ENCODE measurements at regions not wholly inside any gene's neighbourhood (a gene's known extent, or its start where the extent isn't known, plus 50 kb on each side); places are given as distances from the start of the nearest gene placed in this dataset.

DNA sequence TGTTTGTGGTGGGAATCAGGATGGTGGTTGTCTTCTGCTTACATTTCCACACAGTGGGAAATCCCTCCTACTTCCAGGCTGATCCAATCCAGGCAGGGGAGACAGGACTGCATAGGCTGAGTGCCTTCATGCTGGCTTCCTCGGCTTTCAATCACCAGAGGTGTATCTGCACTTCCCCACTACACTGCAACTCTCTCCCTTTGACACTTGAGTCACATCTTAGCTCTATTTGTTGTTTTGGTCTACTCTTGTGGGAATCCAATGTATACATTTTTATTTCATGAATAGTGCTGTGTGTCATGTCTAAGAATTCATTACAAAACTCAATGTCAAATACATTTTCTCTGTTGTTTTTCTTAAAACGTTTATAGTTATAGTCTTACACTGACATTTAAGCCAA, 735.6 kb downstream of the XPNPEP1 start:
- no peaks in the 10 kb centered on the region for H3K4me1 ChIP-seq
- WGBS, 2 donors = 19 to 23% methylated on average over 2 of the region's 2 CpGs
- DNase-seq (no peak), ATAC-seq (ENCODE audit: low FRiP score in 2 of 2) (no peak)
- peaks cover 0 to 21% (median 15%) of the 10 kb centered on the region in 4 donors for H3K9me3 ChIP-seq
- H3K36me3 ChIP-seq = no peaks in the 10 kb centered on the region
- H3K4me3 ChIP-seq = no peak overlapping the region
- no peak overlapping the region for H3K27ac ChIP-seq
- no peaks in the 10 kb centered on the region for H3K27me3 ChIP-seq
- no peak for TF ChIP-seq POLR2AphosphoS5 (IDR thresholded peaks at IDR 0.05)
- TF ChIP-seq POLR2A (IDR thresholded peaks at IDR 0.05) = no peak
- TF ChIP-seq, protein P1, sequence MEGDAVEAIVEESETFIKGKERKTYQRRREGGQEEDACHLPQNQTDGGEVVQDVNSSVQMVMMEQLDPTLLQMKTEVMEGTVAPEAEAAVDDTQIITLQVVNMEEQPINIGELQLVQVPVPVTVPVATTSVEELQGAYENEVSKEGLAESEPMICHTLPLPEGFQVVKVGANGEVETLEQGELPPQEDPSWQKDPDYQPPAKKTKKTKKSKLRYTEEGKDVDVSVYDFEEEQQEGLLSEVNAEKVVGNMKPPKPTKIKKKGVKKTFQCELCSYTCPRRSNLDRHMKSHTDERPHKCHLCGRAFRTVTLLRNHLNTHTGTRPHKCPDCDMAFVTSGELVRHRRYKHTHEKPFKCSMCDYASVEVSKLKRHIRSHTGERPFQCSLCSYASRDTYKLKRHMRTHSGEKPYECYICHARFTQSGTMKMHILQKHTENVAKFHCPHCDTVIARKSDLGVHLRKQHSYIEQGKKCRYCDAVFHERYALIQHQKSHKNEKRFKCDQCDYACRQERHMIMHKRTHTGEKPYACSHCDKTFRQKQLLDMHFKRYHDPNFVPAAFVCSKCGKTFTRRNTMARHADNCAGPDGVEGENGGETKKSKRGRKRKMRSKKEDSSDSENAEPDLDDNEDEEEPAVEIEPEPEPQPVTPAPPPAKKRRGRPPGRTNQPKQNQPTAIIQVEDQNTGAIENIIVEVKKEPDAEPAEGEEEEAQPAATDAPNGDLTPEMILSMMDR (IDR thresholded peaks at IDR 0.05) = no peak
- TF ChIP-seq EP300 (IDR thresholded peaks at IDR 0.05) = no peak

DNA sequence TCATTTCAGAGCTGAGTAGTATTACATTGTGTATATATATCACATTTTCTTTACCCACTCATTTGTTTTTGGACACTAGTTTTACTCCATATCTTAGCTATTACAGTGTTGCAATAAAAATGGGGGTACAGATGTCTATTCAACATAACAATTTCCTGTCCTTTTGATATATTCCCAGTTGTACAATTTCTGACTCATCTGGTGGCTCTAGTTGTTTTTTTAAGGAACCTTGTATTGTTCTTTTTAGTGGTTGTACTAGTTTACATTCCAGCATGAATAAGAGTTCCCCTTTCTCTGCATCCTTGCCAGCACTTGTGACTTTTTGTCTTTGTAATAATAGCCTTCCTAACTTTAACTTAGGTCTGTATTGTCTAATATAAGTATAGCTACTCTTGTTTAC, 739.9 kb downstream of the XPNPEP1 start:
- TF ChIP-seq, protein P1 (IDR thresholded peaks at IDR 0.05) = no peak
- TF ChIP-seq POLR2AphosphoS5 (IDR thresholded peaks at IDR 0.05) (no peak), EP300 (IDR thresholded peaks at IDR 0.05) (no peak), POLR2A (IDR thresholded peaks at IDR 0.05) (no peak)
- no peak overlapping the region for H3K27ac ChIP-seq
- ATAC-seq (ENCODE audit: low FRiP score in 2 of 2) (no peak), DNase-seq (no peak)
- no peak overlapping the region for H3K4me3 ChIP-seq
- peaks cover 0 to 17% (median 12%) of the 10 kb centered on the region in 4 donors for H3K9me3 ChIP-seq
- no peaks in the 10 kb centered on the region for H3K27me3 ChIP-seq
- no peaks in the 10 kb centered on the region for H3K4me1 ChIP-seq
- no peaks in the 10 kb centered on the region for H3K36me3 ChIP-seq

DNA sequence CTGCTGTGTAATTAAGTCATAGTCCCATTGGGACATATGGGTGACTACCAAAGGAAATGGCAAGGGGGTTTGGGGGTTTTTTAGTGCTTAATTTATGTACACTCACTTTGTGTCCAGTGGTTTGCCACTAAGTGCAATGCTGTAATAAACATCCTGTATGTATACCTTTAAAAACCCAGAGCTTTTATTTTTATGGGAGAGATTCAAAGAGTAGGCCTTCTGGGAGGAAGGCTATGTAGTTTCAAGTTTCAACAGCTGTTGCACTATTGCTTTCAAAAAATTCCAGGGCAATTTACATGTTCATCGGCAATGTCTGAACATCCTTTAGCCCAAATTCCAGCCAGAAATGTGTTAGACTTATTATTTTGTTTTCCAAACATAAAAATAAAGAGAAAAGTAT, 744.7 kb downstream of the XPNPEP1 start:
- WGBS, 2 donors = 71 to 78% methylated on average over 1 of the region's 1 CpG
- H3K4me1 ChIP-seq = no peaks in the 10 kb centered on the region
- H3K27ac ChIP-seq = no peak overlapping the region
- H3K27me3 ChIP-seq = no peaks in the 10 kb centered on the region
- no peaks in the 10 kb centered on the region for H3K9me3 ChIP-seq
- H3K36me3 ChIP-seq = no peaks in the 10 kb centered on the region
- no peak for TF ChIP-seq EP300 (IDR thresholded peaks at IDR 0.05)
- no peak for TF ChIP-seq POLR2A (IDR thresholded peaks at IDR 0.05)
- TF ChIP-seq, protein P1 (IDR thresholded peaks at IDR 0.05) = no peak
- no peak for TF ChIP-seq POLR2AphosphoS5 (IDR thresholded peaks at IDR 0.05)
- DNase-seq (no peak), ATAC-seq (ENCODE audit: low FRiP score in 2 of 2) (no peak)
- H3K4me3 ChIP-seq = no peak overlapping the region

DNA sequence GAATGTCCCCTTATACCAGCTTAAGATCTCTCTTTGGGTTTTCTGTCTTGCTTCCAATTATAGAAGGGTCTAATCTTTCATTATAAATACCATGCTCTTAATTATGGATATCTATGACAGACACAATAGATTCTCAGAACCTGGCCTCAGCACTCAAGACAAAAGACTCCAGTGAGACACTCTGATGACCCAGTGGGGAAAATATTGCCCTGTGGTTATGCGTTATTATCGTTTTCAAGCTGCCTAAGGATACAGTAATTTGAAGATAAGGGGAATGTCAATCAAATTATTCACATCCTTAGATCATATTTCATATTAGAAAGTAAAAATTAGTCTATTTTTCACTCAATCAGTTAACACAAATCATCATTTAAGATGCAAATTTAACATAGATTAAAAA, 748.8 kb downstream of the XPNPEP1 start:
- WGBS, 2 donors = 77 to 87% methylated on average over 2 of the region's 2 CpGs
- no peaks in the 10 kb centered on the region for H3K36me3 ChIP-seq
- TF ChIP-seq POLR2A (IDR thresholded peaks at IDR 0.05) = no peak
- TF ChIP-seq EP300 (IDR thresholded peaks at IDR 0.05) = no peak
- TF ChIP-seq, protein P1 (IDR thresholded peaks at IDR 0.05) = no peak
- no peak for TF ChIP-seq POLR2AphosphoS5 (IDR thresholded peaks at IDR 0.05)
- no peaks in the 10 kb centered on the region for H3K4me1 ChIP-seq
- no peak for ATAC-seq (ENCODE audit: low FRiP score in 2 of 2)
- no peak for DNase-seq
- no peak overlapping the region for H3K4me3 ChIP-seq
- H3K27me3 ChIP-seq = no peaks in the 10 kb centered on the region
- no peak overlapping the region for H3K27ac ChIP-seq
- H3K9me3 ChIP-seq = no peaks in the 10 kb centered on the region

DNA sequence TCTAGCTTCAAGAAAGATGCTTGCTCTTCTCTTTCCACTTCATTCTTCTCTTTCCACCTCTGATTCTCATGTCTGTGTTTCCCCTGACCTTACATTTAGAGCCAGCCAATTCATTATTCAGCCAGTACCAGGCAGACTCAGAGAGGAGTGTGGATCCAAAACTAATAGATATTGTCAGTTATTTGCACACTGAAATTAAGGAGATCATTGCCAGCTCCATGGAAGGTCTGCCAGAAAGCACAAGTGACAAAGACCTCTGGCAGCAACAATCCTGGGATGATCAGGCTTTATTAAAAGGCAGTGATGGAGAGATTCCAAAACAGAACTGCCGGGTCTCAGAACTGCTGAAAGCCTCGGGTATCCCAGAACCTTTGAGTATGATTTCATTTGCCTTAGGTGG, 749.4 kb downstream of the XPNPEP1 start:
- TF ChIP-seq POLR2A (IDR thresholded peaks at IDR 0.05) (no peak), POLR2AphosphoS5 (IDR thresholded peaks at IDR 0.05) (no peak), EP300 (IDR thresholded peaks at IDR 0.05) (no peak)
- TF ChIP-seq, protein P1 (IDR thresholded peaks at IDR 0.05) = no peak
- no peak overlapping the region for H3K27ac ChIP-seq
- H3K9me3 ChIP-seq = no peaks in the 10 kb centered on the region
- no peaks in the 10 kb centered on the region for H3K4me1 ChIP-seq
- WGBS, 2 donors = 29% methylated on average over 2 of the region's 2 CpGs
- H3K36me3 ChIP-seq = no peaks in the 10 kb centered on the region
- H3K27me3 ChIP-seq = no peaks in the 10 kb centered on the region
- H3K4me3 ChIP-seq = no peak overlapping the region
- DNase-seq = no peak
- ATAC-seq (ENCODE audit: low FRiP score in 2 of 2) = no peak

Data from upper lobe of left lung (tissue), 6 donors.